GM18870 (cell line): ENCODE measurements at regions not wholly inside any gene's neighbourhood (a gene's known extent, or its start where the extent isn't known, plus 50 kb on each side); places are given as distances from the start of the nearest gene placed in this dataset.

Source experiments
- ATAC-seq: cut with Tn5 transposase; IDR thresholded peaks from one replicate; pipeline ENCODE4 v1.9.1; 2021; ENCODE audit warnings: moderate library complexity; ENCODE audit not compliant: unreplicated experiment

DNA sequence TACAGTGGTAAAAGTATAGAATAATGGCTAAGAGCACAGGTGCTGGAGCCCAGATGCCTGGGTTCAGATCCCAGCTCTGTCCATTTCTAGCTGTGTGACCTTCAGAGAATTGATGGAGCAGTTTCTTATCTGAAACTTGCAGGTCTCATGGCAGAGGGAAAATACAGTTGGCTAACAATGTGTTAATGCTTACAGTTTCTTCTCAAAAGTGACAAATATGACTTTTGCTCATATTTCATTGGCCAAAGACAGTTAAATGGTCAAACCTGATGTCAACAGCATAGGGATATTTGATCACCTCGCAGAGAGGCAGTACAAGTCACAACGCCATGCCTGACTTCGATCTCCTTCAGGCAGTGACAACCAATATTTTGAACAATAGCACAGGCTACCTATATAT is 60.2 kb upstream of the LCORL start:
- no peak for ATAC-seq

DNA sequence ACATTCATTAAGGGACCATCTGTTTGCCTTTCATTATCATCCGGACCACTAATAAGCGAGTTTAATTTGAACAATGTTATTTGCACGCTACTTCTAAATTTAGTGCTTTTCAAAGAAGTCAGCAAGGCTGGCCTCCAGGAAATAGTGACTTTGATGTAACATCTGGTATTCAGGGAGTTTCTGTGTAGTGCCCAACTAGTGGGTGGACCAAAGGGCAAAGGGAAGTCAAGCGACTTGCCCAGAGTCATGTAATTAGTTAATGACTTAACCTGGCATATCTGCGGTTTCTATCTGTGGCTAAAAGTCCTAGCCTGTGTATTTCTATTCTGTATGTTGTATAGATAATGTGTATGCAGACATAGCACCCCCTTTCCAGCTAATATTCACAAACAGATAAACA is 56.3 kb upstream of the LCORL start:
- ATAC-seq: no peak

DNA sequence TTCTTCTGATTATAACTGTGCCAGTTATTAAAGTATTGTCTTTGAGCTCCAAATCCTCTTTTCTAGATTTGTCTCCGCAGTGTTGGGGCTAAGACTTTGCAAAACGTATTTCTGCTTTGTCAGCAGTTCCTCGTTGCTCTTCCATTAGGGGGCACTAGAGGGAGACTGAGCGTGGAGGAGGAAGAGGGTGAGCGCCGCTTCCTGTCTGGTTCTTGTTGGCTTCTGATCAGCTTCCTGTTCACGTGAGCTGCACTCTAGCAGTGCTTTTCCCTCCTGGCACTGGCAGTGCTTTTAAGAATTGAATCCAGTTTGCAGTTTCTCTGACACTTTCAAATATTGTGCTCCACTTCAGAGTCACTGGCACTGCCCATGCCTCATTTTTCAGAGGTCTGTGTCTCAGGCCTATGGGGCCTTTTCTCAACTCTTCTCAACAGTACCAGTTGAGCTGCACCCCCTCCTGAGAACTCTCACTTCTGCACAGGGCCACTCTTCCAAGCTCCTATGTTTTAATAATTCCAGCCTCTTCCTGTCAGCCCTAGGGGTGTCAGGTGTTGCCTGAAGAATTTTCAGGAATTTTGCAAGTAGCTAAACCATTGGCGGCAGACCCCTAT is 54.4 kb upstream of the LCORL start:
- no peak for ATAC-seq

DNA sequence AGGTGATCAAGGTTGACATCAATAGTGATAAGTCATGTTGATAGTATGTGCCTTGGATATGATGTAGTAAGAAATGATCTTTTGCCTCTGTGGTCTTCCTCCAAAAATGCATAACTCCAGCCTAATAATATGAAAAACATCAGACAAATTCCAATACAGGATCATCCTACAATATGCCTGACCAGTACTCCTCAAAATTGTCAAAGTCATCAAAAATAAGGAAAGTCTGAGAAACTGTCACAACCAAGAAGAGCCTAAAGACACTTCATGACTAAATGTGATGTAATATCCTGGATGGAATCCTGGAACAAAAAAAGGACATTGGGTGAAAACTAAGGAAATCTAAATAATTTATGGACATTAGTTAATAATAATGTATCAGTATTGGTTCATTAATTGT is 50.3 kb upstream of the LCORL start:
- ATAC-seq: no peak
